Left ventricle myocardium inferior (tissue), 1 donor: ENCODE measurements at regions not wholly inside any gene's neighbourhood (a gene's known extent, or its start where the extent isn't known, plus 50 kb on each side); places are given as distances from the start of the nearest gene placed in this dataset.
"Not testable (repeated sequence)": the region's sequence is repeated elsewhere in the genome, so short reads cannot be mapped to it uniquely, and the experiment has no call there.

Experiments
- DNase-seq: peaks from one replicate; pipeline ENCODE4 v3.0.0-alpha.2; 2020
- H3K27ac ChIP-seq: fragments of 200-600 bp; replicated peaks from 2 replicates; pipeline ENCODE4 v1.8.0; 2021
- H3K27me3 ChIP-seq: fragments of 200-600 bp; 2 replicates; pipeline ENCODE4 v1.8.0; 2021; ENCODE audit warnings: low read depth
- H3K36me3 ChIP-seq: fragments of 200-600 bp; 2 replicates; pipeline ENCODE4 v1.8.0; 2021
- H3K4me1 ChIP-seq: fragments of 200-600 bp; 2 replicates; pipeline ENCODE4 v1.8.0; 2021
- H3K4me3 ChIP-seq: fragments of 200-600 bp; 2 replicates; pipeline ENCODE4 v1.8.0; 2021; ENCODE audit warnings: mild to moderate bottlenecking, moderate library complexity
- H3K9me3 ChIP-seq: fragments of 200-600 bp; replicated peaks from 2 replicates; pipeline ENCODE4 v1.8.0; 2021
- CTCF ChIP-seq: fragments of 200-600 bp; IDR thresholded peaks from 2 replicates; pipeline ENCODE4 v1.8.0; 2021; ENCODE audit warnings: antibody characterized with exemption, mild to moderate bottlenecking, borderline replicate concordance
- intact Hi-C: fragments of 100-400 bp; cut with micrococcal nuclease; formaldehyde crosslinking; loops from one replicate; pipeline ENCODE4 v1.11.0; 2022
- donor health status: DM: no; HTN: yes; CAD: no; lungs with severe emphysema.

DNA sequence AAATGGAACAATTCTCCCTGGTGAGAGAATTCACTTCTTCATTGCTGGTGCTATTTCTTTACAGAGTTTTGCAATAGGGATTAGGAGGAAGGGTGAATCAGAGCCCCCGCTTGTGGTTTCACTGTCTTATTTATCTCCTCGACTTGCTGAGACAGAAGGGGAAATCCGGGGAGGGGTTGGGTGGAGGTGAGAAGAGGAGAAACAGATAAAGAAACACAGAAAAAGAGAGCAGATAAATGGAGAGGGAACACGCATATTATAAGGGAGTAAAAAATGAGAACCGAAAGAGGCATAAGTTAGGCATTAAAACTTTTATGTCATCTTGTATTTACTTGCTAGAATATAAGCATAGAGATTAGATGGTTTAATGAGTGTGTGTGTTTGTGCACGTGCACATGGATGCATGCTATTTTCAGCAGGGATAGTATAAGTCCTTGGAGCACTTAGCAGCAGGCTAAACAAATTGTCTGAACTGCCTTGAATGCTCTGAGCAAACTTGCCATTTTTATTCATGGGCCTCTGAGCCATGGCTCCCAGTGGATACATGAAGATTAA is 105.0 kb downstream of the OLIG3 start:
- DNase-seq, result no peak
- Histone ChIP-seq H3K36me3 (no peaks in the 10 kb centered on the region), H3K27ac (no peak overlapping the region), H3K4me1 (no peaks in the 10 kb centered on the region), H3K9me3 (no peaks in the 10 kb centered on the region), H3K4me3 (no peak overlapping the region), H3K27me3 (peaks cover 12% of the 10 kb centered on the region)
- TF ChIP-seq CTCF, result no peak
- intact Hi-C loops, result no loop called here

DNA sequence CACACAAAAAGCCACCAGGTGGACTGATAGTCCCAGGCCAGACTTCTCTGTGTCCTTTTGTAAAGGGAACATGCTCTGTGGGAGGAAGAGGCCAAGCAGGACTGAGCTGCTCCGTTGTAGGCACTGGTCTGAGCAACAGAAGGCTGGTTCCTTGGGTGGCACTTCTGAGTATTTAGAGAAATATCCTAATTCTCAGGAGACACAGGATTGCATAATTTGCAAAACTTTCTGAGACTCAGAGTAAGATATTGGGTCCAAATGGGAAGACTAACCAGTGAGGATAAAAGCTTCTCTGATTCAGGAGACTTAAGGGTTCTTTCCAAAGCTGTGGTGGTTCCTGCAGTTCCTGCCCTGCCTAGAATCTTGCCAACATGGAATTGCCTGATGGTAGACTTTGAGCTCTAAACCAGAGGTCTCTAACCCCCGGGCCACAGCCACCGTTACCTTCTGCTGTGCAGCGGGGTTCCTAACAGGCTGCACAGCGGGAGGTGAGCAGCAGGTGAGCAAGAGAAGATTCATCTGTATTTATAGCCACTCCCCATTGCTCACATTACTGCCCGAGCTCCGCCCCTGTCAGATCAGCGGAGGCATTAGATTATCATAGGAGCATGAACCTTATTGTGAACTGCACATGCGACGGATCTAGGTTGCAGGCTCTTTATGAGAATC is 107.0 kb downstream of the OLIG3 start:
- intact Hi-C loops, result no loop called here
- H3K36me3 ChIP-seq, result no peaks in the 10 kb centered on the region
- TF ChIP-seq CTCF, result no peak
- peaks cover 5% of the 10 kb centered on the region for H3K27me3 ChIP-seq
- no peak overlapping the region for H3K4me3 ChIP-seq
- DNase-seq, result no peak
- H3K4me1 ChIP-seq, result no peaks in the 10 kb centered on the region
- H3K27ac ChIP-seq, result no peak overlapping the region
- no peaks in the 10 kb centered on the region for H3K9me3 ChIP-seq

DNA sequence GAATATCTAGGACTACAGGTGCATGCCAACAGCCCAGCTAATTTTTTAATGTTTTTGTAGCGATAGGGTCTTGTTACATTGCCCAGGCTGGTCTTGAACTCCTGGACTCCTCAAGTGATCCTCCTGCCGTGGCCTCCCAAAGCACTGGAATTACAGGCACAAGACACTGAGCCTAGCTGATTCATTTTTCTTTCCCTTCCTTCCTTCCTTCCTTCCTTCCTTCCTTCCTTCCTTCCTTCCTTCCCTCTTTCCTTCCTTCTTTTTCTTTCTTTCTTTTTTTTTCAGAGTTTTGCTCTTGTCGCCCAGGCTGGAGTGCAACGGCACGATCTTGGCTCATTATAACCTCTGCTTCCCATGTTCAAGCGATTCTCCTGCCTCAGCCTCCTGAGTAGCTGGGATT is 110.9 kb downstream of the OLIG3 start:
- H3K4me1 ChIP-seq, DNase-seq, H3K27ac ChIP-seq, H3K27me3 ChIP-seq, intact Hi-C loops, H3K4me3 ChIP-seq, H3K36me3 ChIP-seq: not testable (repeated sequence)
- peaks cover 29% of the 10 kb centered on the region for H3K9me3 ChIP-seq

GRCh38 chr6:137378090-137378369 is 116.2 kb downstream of the OLIG3 start:
- no peak overlapping the region for H3K4me3 ChIP-seq
- intact Hi-C loops, result no loop called here
- no peak overlapping the region for H3K27ac ChIP-seq
- no peaks in the 10 kb centered on the region for H3K36me3 ChIP-seq
- no peaks in the 10 kb centered on the region for H3K4me1 ChIP-seq
- DNase-seq, result no peak
- H3K27me3 ChIP-seq, result no peaks in the 10 kb centered on the region
- TF ChIP-seq CTCF, result no peak
- H3K9me3 ChIP-seq, result peaks cover 29% of the 10 kb centered on the region

GRCh38 chr6:137373296-137373695 is 120.9 kb downstream of the OLIG3 start:
- no peaks in the 10 kb centered on the region for H3K9me3 ChIP-seq
- no peak overlapping the region for H3K27ac ChIP-seq
- no peak for TF ChIP-seq CTCF
- no peaks in the 10 kb centered on the region for H3K27me3 ChIP-seq
- DNase-seq, result no peak
- intact Hi-C loops, result no loop called here
- H3K36me3 ChIP-seq, result no peaks in the 10 kb centered on the region
- H3K4me1 ChIP-seq, result no peaks in the 10 kb centered on the region
- H3K4me3 ChIP-seq, result no peak overlapping the region

DNA sequence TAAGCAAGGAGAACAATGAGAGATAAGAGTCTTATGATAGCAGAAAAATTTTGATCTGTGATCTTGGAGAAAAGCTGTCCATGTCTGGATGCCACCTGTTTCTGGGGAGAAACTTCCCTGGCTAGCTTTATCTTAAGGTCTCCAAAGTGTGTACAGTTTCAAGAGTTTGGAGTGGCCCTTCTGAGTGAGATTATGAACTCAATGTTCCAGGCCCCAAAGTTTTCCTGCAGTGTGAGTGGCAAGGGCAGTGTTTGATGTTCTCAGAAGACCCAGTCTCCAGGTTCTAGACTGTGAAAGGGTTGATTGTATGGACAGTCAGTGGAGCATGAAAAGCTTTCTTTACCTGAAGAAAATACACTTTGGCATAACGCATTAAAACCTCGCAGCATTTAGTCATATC is 121.7 kb downstream of the OLIG3 start:
- Histone ChIP-seq H3K27me3 (no peaks in the 10 kb centered on the region), H3K4me3 (no peak overlapping the region), H3K4me1 (no peaks in the 10 kb centered on the region), H3K9me3 (no peaks in the 10 kb centered on the region), H3K36me3 (no peaks in the 10 kb centered on the region), H3K27ac (no peak overlapping the region)
- intact Hi-C loops, result no loop called here
- no peak for DNase-seq
- TF ChIP-seq CTCF, result no peak
